GM12878 (cell line): ENCODE measurements at regions not wholly inside any gene's neighbourhood (a gene's known extent, or its start where the extent isn't known, plus 50 kb on each side); places are given as distances from the start of the nearest gene placed in this dataset.

Experiments used
- ASH2L ChIP-seq: fragments of 300-600, 200-600 bp; sonication (generic); IDR thresholded peaks from 2 replicates; pipeline ENCODE4 v1.6.1; 2017; ENCODE audit warnings: low read depth, mild to moderate bottlenecking, borderline replicate concordance
- ATF2 ChIP-seq: IDR thresholded peaks from 2 replicates; pipeline ENCODE4 v1.6.1; 2012; ENCODE audit warnings: low read length, inconsistent platforms
- BHLHE40 ChIP-seq, 2 experiments: fragments of 450-650 bp in 1 of 2; IDR thresholded peaks; 2 replicates each; pipeline ENCODE4 v1.6.1; 2011 to 2017; ENCODE audit warnings: low read depth in 2 of 2, borderline replicate concordance in 1 of 2, improper control_type of control experiment in 1 of 2, low read length in 1 of 2, mild to moderate bottlenecking in 1 of 2
- CHD1 ChIP-seq: IDR thresholded peaks from 2 replicates; pipeline ENCODE4 v1.6.1; 2012; ENCODE audit warnings: low read depth, low read length, improper control_type of control experiment
- E2F4 ChIP-seq: IDR thresholded peaks from 2 replicates; pipeline ENCODE4 v1.6.1; 2012; ENCODE audit warnings: low read depth, low read length, improper control_type of control experiment
- E4F1 ChIP-seq: fragments of 450-650 bp; IDR thresholded peaks from 2 replicates; pipeline ENCODE4 v1.6.1; 2018; ENCODE audit warnings: borderline replicate concordance, mild to moderate bottlenecking; ENCODE audit not compliant: partially characterized antibody
- EGR1 ChIP-seq, 2 experiments: IDR thresholded peaks; 1 replicate in 1 of 2; 2 replicates in 1 of 2; pipeline ENCODE4 v1.6.1; 2011 to 2012; ENCODE audit warnings: low read depth in 2 of 2, low read length in 2 of 2, borderline replicate concordance in 1 of 2, mild to moderate bottlenecking in 1 of 2, moderate library complexity in 1 of 2
- GABPA ChIP-seq: IDR thresholded peaks from 2 replicates; pipeline ENCODE4 v1.6.1; 2014; ENCODE audit warnings: antibody characterized with exemption, low read depth, mild to moderate bottlenecking, inconsistent platforms
- HCFC1 ChIP-seq: fragments of 150-350 bp; IDR thresholded peaks from 2 replicates; pipeline ENCODE4 v1.6.1; 2014; ENCODE audit warnings: low read length
- HDAC2 ChIP-seq: fragments of 200-600 bp; sonication (generic); IDR thresholded peaks from 2 replicates; pipeline ENCODE4 v1.6.1; 2017
- KAT2A ChIP-seq: conservative IDR thresholded peaks from 2 replicates; pipeline ENCODE4 v1.6.1; 2011; ENCODE audit warnings: low read depth, low read length; ENCODE audit not compliant: control insufficient read depth
- KLF5 ChIP-seq: fragments of 450-650 bp; IDR thresholded peaks from 2 replicates; pipeline ENCODE4 v1.6.1; 2014; ENCODE audit warnings: mild to moderate bottlenecking; ENCODE audit not compliant: partially characterized antibody
- MTA2 ChIP-seq: fragments of 450-650 bp; IDR thresholded peaks from 2 replicates; pipeline ENCODE4 v1.6.1; 2016; ENCODE audit warnings: low read depth, mild to moderate bottlenecking, moderate library complexity
- NFIC ChIP-seq: IDR thresholded peaks from 2 replicates; pipeline ENCODE4 v1.6.1; 2012; ENCODE audit warnings: low read depth, mild to moderate bottlenecking, inconsistent platforms, low read length, moderate library complexity
- NFXL1 ChIP-seq: fragments of 450-650 bp; IDR thresholded peaks from 2 replicates; pipeline ENCODE4 v1.6.1; 2017; ENCODE audit warnings: antibody characterized with exemption, mild to moderate bottlenecking, borderline replicate concordance
- NR2C1 ChIP-seq: fragments of 450-650 bp; IDR thresholded peaks from 2 replicates; pipeline ENCODE4 v1.6.1; 2017; ENCODE audit warnings: antibody characterized with exemption, mild to moderate bottlenecking, moderate library complexity
- PAX8 ChIP-seq: fragments of 450-650 bp; IDR thresholded peaks from 2 replicates; pipeline ENCODE4 v1.6.1; 2017; ENCODE audit warnings: mild to moderate bottlenecking, moderate library complexity
- PKNOX1 ChIP-seq: fragments of 450-650 bp; IDR thresholded peaks from 2 replicates; pipeline ENCODE4 v1.6.1; 2016; ENCODE audit warnings: mild to moderate bottlenecking
- PML ChIP-seq: IDR thresholded peaks from 2 replicates; pipeline ENCODE4 v1.6.1; 2012; ENCODE audit warnings: low read length, inconsistent platforms
- SIN3A ChIP-seq: IDR thresholded peaks from 2 replicates; pipeline ENCODE4 v1.6.1; 2012; ENCODE audit warnings: low read depth, low read length, improper control_type of control experiment
- STAT1 ChIP-seq: fragments of 450-650 bp; conservative IDR thresholded peaks from 2 replicates; pipeline ENCODE4 v1.6.1; 2014; ENCODE audit warnings: antibody characterized with exemption, mild to moderate bottlenecking
- TAF1 ChIP-seq: IDR thresholded peaks from 2 replicates; pipeline ENCODE4 v1.6.1; 2011; ENCODE audit warnings: mild to moderate bottlenecking, low read depth, low read length, borderline replicate concordance
- TARDBP ChIP-seq: IDR thresholded peaks from 2 replicates; pipeline ENCODE4 v1.6.1; 2016; ENCODE audit warnings: borderline replicate concordance
- ZBED1 ChIP-seq: IDR thresholded peaks from 2 replicates; pipeline ENCODE4 v1.6.1; 2016; ENCODE audit warnings: borderline replicate concordance
- ZNF24 ChIP-seq: fragments of 450-650 bp; IDR thresholded peaks from 2 replicates; pipeline ENCODE4 v1.6.1; 2017; ENCODE audit warnings: antibody characterized with exemption, mild to moderate bottlenecking
- ZNF384 ChIP-seq: IDR thresholded peaks from 2 replicates; pipeline ENCODE4 v1.6.1; 2012; ENCODE audit warnings: low read depth, mild to moderate bottlenecking, low read length, improper control_type of control experiment, borderline replicate concordance
- ZNF622 ChIP-seq: fragments of 450-650 bp; IDR thresholded peaks from 2 replicates; pipeline ENCODE4 v1.6.1; 2017; ENCODE audit warnings: mild to moderate bottlenecking, inconsistent platforms

GRCh38 chr7:131124001-131124629 lies 203.6 kb upstream of the MKLN1 start (continued):
- TF ChIP-seq ATF2 (peak; percentile 92; the same call in 1 of the 2 replicates), EGR1 (IDR thresholded peaks at IDR 0.05; ENCODE audit: borderline replicate concordance in 1 of 2, low read depth in 2 of 2, low read length in 2 of 2) (peak in 1 of 2 experiments; percentile 68; a peak in 2 of 3 replicates), E4F1 (no peak), SIN3A (no peak), ZNF24 (no peak), TAF1 (0 out of 2 replicates have a peak, but pooled peaks have one; percentile 28), HDAC2 (no peak), ASH2L (no peak; the same call in 1 of the 2 replicates), CHD1 (0 out of 2 replicates have a peak, but pooled peaks have one; percentile 48), PKNOX1 (no peak; the same call in 1 of the 2 replicates), PAX8 (no peak), E2F4 (no peak), ZNF384 (0 out of 2 replicates have a peak, but pooled peaks have one; percentile 16), NFIC (peak; percentile 97), MTA2 (peak; percentile 88), NR2C1 (no peak; the same call in 1 of the 2 replicates), ZNF622 (no peak), TARDBP (peak; percentile 59; the same call in 1 of the 2 replicates), NFXL1 (no peak), PML (peak; percentile 76), HCFC1 (no peak), STAT1 (no peak), GABPA (peak; percentile 52; the same call in 1 of the 2 replicates), BHLHE40 (IDR thresholded peaks at IDR 0.05; ENCODE audit: borderline replicate concordance in 1 of 2, low read depth in 2 of 2, low read length in 1 of 2) (peak; percentile 42 to 61; a peak in 3 of 4 replicates), ZBED1 (peak; percentile 96; the same call in 1 of the 2 replicates), KAT2A (no peak), KLF5 (peak; percentile 74)
